ENCODE measurements at regions not wholly inside any gene's neighbourhood (a gene's known extent, or its start where the extent isn't known, plus 50 kb on each side); places are given as distances from the start of the nearest gene placed in this dataset.

DNA sequence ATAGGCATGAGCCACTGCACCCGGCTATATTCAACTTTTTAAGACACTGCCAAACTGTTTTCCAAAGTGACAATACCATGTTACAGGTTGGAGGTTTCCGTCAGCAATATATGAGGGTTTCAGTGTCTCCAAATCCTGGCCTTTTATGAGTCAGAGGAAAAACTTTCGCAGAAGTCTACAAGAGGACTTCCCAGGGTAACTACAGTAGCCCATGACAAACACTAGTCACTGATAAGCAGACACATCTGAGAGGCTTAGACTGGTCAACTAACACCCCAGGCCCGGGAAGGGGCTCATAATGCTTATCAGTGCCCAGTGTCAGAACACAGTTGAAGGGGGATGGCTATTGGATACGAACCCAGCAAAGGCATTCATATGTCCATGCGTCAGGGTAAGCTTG is 85.4 kb downstream of the SOX4 start:
- POLR2A ChIA-PET (ENCODE audit: low non-redundant PET): no interaction called here
- CTCF ChIA-PET: no interaction called here
- peak overlapping the region; percentile 81 for H3K27ac ChIP-seq
- TF ChIP-seq, protein P1, sequence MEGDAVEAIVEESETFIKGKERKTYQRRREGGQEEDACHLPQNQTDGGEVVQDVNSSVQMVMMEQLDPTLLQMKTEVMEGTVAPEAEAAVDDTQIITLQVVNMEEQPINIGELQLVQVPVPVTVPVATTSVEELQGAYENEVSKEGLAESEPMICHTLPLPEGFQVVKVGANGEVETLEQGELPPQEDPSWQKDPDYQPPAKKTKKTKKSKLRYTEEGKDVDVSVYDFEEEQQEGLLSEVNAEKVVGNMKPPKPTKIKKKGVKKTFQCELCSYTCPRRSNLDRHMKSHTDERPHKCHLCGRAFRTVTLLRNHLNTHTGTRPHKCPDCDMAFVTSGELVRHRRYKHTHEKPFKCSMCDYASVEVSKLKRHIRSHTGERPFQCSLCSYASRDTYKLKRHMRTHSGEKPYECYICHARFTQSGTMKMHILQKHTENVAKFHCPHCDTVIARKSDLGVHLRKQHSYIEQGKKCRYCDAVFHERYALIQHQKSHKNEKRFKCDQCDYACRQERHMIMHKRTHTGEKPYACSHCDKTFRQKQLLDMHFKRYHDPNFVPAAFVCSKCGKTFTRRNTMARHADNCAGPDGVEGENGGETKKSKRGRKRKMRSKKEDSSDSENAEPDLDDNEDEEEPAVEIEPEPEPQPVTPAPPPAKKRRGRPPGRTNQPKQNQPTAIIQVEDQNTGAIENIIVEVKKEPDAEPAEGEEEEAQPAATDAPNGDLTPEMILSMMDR (conservative IDR thresholded peaks at IDR 0.05; ENCODE audit: low read depth): no peak
- no peak for DNase-seq (ENCODE audit: low spot score)

DNA sequence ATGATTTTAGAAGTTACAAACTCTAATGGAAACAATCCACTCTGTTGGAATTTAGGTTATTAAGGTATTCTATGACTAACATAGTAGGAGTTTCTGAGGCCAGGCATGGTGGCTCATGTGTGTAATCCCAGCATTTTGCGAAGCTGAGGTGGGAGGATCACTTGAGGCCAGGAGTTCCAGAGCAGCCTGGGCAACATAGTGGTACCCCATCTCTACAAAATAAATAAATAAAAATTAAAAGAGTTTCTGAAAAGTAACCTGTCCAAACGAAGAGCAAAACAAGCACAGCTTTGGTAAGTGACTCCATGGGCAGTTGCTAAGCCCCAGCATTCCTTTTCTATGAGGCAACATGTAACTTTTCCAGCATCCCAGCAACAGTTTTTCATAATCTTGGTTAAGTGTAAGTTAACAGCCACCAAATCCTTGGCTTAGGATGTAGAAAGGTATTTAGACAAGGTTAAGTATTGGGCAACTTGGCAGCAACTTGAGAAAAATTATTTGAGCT is 86.3 kb downstream of the SOX4 start:
- H3K27ac ChIP-seq: peak overlapping the region; percentile 81
- peak; percentile 48 for DNase-seq (ENCODE audit: low spot score)
- ChIA-PET POLR2A (ENCODE audit: low non-redundant PET) (no interaction called here), CTCF (no interaction called here)
- TF ChIP-seq, protein P1 (conservative IDR thresholded peaks at IDR 0.05; ENCODE audit: low read depth): no peak

DNA sequence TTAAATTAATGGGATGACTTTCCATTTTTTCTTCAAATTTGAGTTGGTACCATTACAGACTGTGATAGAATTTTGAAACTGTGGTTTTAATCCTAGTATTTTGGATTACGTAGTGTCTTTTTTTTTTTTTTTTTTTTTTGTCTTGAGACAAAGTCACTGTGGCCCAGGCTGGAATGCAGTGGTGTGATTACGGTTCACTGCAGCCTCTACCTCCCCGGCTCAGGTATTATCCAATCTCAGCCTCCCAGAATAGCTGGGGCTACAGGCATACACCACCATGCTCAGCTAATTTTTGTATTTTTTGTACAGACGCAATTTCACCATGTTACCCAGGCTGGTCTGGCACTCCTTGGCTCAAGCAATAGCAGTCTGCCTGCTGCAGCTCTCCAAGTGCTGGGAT is 87.1 kb downstream of the SOX4 start:
- CTCF ChIA-PET: interaction anchor here (0.7 kb wide), 1 partner anchor 311 kb away, joined by 4 read pairs; no protein-coding TSS in a partner anchor
- H3K27ac ChIP-seq: no peak overlapping the region
- POLR2A ChIA-PET (ENCODE audit: low non-redundant PET): no interaction called here

DNA sequence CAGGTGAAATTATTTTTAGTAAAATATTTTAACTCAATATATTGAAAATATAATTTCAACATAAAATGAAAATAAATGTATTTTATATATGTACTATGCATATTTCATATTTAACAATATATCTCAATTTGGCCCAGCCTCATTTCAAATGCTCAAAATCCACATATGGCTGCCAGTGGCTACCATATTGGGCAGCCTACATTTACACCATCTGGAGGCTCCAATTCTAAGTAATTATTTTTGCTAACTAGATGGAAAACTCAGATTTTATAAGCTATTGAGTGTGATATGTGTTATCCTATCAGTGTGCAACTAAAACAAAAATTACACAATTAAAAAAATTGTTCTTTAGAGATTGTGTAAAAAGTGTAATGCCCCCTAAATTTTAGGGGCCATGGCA is 96.9 kb downstream of the SOX4 start:
- TF ChIP-seq, protein P1 (conservative IDR thresholded peaks at IDR 0.05; ENCODE audit: low read depth): no peak
- ChIA-PET CTCF (interaction anchor here (0.6 to 0.7 kb wide), 2 partner anchors 12 to 102 kb away, joined by 3 to 4 read pairs; no protein-coding TSS in a partner anchor), POLR2A (ENCODE audit: low non-redundant PET) (no interaction called here)
- no peak overlapping the region for H3K27ac ChIP-seq
- no peak for DNase-seq (ENCODE audit: low spot score)

More for the DNA sequence above, 87.1 kb downstream of the SOX4 start:
- TF ChIP-seq, protein P1 (conservative IDR thresholded peaks at IDR 0.05; ENCODE audit: low read depth): no peak
- DNase-seq (ENCODE audit: low spot score): no peak

DNA sequence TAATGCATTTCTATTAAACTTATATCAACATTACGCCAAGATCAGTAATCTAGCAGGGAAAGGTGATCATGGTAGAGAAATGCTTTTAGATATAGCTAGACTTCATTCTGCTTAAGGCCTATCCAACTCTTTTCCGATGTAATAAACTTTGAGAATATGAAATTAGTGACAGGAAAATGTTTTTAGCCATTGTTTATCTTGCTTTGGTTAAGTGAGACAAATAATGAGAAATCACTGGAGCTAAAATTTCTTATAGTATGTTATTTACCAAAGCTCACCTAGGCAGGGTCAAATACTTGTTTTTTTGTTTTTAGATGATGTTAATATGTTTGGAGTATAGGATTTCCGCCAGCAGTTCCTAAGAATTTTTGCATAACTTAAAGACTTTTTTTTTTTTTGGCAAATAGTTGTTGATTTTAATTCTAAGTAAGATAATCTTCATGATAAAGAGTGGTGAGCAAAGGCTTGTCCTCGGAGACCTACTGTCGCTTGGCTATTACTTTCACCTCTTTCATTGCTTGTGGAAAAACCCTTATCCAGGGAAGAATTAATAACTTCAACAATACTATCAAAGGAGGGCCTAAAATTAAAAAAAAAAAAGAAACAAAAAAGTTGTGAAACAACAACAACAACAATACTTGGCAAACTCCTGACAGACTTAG is 98.3 kb downstream of the SOX4 start:
- TF ChIP-seq, protein P1 (conservative IDR thresholded peaks at IDR 0.05; ENCODE audit: low read depth): no peak
- DNase-seq (ENCODE audit: low spot score): no peak
- H3K27ac ChIP-seq: no peak overlapping the region
- CTCF ChIA-PET: interaction anchor here (0.5 to 0.7 kb wide), 2 partner anchors 77 to 379 kb away, joined by 3 to 8 read pairs; no protein-coding TSS in a partner anchor
- POLR2A ChIA-PET (ENCODE audit: low non-redundant PET): no interaction called here

DNA sequence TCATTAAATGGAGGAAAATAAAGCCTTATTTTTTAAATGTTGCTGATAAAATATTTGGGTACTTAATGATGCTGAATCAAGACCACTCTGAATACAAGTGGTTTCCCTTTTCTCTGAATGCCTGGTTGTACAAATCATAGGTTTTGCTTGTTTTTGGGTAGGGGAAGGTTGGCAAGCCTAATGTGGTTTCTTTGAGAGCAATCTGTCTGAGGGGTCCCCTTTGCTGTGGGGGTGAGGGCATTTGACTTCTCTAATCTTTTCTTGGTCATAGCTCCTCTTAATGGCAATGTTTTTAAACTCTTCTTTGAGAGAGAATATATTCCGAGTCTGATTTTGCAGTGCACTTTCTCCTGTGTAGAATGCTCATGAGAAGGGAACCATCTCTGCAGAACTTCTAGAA is 99.2 kb downstream of the SOX4 start:
- H3K27ac ChIP-seq: no peak overlapping the region
- ChIA-PET CTCF (no interaction called here), POLR2A (ENCODE audit: low non-redundant PET) (no interaction called here)
- TF ChIP-seq, protein P1 (conservative IDR thresholded peaks at IDR 0.05; ENCODE audit: low read depth): no peak
- DNase-seq (ENCODE audit: low spot score): no peak

Measured in RWPE1 (cell line).